ENCODE measurements at regions not wholly inside any gene's neighbourhood (a gene's known extent, or its start where the extent isn't known, plus 50 kb on each side); places are given as distances from the start of the nearest gene placed in this dataset.
"Not testable (repeated sequence)": the region's sequence is repeated elsewhere in the genome, so short reads cannot be mapped to it uniquely, and the experiment has no call there.

DNA sequence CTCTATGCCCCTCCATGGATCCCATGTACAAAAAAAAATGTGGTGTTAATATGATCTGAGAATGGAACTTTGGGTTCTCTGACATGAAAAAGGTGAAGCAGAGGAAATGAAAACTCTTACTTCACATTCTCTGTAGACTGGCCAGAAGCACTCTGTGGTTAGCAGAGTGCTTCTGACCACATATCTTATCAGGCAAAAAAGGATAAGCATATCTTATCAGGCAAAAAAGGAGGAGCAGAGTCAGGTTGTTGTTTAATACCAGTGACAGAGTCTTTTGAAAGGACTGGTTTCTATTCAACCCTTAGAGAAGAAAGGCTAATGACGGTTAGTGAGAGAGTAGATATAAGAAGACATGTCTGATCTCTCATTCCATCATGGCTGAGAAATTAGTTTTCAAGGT lies 1404.8 kb downstream of the SLITRK1 start:
- no peak for DNase-seq

DNA sequence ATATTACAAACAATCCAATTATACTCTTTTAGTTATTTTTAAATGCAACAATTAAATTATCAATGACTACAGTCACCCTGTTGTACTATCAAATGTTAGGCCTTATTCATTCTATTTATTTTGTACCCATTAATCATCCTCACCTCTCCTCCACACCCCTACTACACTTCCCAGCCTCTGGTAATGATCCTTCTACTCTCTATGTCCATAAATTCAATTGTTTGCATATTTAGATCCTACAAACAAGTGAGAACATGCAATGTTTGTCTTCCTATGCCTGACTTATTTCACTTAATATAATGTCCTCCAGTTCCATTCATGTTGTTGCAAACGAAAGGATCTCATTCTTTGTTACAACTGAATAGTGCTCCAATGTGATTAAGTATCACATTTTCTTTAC lies 1414.6 kb downstream of the SLITRK1 start:
- DNase-seq = peak; percentile 1

DNA sequence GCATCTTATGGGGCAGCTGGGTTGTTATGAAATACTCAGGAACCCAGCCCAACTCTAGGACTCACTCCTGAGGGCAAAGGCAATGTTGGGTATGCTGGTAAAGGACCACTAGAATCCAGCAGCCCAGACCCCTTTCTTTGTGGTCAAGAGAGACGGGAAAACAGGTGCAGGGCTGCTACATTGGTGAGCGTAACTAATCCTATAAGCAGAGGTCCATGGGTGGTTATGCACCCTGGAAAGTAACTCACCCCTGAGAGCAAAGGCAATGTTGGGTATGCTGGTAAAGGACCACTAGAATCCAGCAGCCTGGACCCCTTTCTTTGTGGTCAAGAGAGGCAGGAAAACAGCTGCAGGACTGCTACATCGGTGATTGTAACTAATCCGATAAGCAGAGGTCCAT lies 1422.7 kb downstream of the SLITRK1 start:
- not testable (repeated sequence) for DNase-seq

DNA sequence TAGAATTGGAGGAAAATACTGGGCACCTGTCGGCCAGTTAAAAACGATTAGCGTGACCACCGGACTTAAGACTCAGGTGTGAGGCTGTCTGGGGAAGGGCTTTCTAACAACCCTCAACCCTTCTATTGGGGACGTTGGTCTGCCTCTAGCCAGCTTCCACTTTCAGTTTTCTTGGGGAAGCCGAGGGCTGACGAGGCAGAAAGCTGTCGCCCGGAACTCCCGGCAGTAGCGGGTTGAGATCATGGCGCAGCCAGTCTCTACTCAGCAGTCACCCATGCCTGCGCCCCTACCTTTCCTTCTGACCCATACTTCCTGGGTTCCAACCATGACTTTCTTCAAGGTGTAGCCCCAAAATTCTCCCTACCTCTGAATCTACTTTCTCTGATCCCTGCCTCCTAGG lies 1424.1 kb downstream of the SLITRK1 start:
- DNase-seq = no peak

DNA sequence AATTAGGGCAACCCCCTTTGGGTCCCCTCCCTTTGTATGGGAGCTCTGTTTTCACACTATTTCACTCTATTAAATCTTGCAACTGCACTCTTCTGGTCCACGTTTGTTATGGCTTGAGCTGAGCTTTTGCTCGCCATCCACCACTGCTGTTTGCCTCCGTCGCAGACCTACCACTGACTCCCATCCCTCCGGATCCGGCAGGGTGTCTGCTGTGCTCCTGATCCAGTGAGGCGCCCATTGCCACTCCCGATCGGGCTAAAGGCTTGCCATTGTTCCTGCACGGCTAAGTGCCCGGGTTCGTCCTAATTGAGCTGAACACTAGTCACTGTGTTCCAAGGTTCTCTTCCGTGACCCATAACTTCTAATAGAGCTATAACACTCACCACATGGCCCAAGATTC lies 1424.7 kb downstream of the SLITRK1 start:
- not testable (repeated sequence) for DNase-seq

DNA sequence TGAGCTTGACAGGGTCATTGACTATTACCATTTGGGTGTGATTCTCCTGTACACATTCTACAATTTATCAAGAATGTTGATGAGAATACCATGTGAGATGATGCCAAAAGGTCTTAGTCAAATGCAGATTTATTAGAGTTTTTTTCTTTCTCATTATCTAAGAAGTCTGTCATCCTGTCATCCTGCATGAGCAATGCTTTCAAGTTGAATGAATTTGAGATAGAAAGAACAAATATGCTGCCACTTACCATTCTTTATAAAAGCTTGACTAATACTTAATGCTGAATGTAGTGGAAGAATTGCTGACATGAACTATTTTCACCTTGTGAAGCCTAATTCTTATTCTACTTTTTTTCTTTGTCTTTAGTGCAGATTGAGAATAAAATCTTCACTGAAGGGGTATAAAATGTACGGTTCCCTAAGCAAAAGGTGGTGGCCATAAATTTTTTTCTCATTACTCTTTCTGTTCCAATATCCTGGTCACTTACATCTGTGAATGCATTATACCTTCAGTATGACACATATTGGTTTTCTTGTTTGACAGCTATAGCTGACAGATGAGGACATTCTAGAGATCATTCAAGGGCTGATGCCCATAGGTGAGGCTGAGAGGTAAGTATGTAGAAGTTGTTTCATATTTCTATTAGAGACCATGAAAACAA lies 1434.7 kb downstream of the SLITRK1 start:
- no peak for DNase-seq

DNA sequence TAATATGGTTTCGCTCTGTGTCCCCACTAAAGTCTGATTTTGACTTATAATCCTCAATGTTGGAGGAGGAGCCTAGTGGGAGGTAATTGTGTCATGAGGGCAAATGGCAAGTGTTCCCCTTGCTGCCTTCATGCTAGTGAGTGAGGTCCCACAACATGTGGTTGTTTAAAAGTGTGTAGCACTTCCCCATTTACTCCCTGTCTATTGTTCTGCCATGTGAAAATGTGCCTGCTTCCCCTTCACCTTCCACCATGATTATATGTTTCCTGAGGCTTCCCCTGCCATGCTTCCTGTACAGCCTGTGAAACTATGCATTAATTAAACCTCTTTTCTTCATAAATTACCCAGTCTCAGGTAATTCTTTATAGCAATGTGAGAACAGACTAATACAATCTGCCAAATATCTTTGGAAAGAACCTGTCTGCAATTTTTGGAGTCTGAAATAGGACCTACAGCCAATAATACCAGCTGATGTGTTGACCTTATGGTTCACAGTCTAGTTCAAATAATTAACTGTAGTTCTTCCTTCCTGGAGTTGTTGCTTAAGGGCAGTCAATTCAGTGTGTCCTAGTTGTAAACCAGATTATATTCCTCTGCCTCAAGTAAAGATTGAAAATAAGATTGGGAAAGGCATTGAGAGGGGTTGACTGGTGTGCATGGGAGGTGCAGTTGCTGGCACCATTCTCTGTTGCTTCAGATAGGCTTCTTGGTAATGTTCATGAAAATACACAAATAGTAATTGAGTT lies 1442.9 kb downstream of the SLITRK1 start:
- no peak for DNase-seq

DNA sequence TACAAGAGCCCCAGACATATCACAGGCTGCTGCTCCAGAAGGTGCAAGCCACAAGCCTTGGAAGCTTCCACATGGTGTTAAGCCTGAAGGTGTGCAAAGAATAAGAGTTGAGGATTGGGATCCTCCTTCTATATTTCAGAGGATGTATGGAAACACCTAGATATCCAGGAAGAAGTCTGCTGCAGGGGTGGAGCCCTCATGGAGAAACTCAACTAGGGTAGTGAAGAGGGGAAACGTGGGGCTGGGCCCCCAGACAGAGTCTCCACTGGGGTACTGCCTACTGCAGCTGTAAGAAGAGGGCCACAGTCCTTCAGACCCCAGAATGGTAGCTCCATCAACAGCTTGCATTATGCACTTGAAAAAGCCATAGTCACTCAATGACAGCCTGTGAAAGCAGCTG lies 1444.0 kb downstream of the SLITRK1 start:
- no peak for DNase-seq

DNA sequence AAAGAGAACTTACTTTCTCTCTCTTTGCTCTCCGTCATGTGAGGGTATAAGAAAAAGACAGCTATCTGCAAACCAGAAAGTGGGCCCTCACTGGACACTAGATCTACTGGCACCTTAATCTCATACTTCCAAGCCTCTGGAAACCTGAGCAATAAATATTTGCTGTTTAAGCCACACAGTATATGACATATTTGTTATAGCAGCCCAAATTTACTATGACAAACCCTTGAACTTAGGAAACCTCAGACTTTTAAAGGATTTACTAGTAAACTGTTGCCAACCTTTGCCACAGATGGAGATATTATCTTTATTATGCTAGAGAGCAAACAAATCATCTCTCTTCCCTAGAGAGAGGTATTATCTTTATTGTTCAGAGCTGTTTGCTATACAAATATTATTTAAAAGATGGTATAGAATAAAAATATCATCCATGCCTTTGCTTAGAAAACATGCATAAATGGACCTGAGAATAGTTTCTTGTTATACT lies 1446.1 kb downstream of the SLITRK1 start:
- DNase-seq = no peak

DNA sequence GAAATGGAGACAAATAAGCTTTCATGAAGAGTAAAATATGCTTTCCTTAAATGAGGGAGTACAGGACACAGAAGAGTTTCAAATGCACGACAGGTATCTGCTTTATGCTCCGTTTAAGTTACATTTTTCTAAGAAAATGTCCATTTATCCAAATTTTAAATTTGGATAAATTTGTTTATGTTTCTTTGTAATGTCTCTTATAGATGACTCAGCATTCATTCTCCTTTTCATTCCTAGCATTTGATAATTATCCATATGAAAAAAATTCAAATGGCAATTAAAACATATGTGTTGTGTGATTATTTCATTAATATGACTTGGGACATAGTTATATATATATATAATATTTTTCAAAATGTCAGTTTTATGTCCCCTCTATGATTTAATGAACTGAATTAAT lies 1449.3 kb downstream of the SLITRK1 start:
- DNase-seq = no peak

DNA sequence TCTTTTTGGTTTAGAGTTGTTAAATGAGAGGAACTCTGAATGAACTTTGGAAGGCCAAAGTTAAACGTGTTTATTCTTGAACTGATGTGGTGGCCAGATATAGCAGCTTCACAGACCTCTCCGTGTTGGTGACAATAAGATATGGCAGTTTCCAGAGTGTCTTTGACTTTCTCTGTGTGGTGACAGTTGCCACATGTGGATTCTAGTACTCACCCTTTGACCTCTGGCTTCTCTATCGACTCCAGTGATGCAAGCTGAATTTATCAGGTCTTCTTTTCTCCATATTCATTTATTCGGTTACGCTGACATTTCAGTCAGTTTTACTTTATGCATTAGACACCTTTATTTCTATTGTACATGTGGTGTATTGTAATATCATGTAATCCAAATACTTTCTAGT lies 1469.5 kb downstream of the SLITRK1 start:
- no peak for DNase-seq

DNA sequence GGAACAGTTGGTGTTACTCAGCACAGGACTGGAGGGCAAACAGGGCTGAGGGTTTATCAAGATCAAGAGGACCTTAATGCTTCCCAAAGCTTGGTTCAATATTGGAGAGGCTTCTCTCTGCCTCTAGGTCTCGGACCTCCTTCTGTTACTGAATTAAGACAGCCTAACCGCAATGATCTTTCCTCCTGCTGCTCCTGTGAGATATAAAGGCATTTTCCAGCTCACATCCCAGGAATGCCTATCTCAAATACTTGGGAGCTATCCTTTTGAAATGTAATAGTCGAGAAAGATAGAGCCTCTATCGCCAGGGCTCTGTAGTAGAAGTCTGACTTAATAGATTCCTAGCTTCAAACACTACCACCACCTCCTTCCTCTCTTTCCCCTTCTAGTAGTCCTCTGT lies 1475.0 kb downstream of the SLITRK1 start:
- DNase-seq = no peak

DNA sequence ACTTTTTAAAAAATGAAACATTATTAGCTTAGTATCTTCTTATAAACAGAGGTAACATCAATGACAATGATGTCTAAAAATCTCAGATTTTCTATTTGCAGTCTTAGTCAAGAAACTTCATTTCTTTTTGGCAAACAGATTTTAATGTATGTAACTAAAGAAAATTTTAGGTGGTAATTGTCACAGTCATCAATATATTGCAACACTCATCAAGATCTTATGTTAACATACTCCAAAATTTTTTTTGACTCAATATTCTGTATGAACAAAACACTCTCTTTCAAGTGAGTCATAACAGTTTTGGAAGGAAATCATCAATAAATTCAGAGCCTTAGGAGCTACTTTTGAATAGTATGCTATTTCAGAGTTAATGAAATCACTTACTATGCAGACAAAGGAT lies 1507.6 kb downstream of the SLITRK1 start:
- DNase-seq = no peak

DNA sequence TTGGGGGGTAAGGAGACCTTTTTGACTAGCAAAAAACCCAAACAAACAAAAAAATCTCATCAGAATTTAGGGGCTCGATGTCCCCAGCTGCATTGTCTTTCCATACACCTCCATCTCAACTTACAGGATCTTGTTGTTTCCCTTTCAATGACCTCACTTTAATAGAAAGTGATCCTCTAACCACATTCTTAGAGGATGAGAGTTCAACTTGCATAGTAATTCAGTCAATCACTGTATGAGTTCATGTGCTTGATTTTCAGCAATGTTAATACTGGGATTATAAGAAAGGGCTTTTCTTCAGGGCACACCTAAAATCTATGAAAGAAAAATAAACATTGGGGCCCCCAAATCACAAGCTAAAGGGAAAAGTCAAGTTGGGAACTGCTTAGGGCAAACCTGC lies 1512.0 kb downstream of the SLITRK1 start:
- no peak for DNase-seq

DNA sequence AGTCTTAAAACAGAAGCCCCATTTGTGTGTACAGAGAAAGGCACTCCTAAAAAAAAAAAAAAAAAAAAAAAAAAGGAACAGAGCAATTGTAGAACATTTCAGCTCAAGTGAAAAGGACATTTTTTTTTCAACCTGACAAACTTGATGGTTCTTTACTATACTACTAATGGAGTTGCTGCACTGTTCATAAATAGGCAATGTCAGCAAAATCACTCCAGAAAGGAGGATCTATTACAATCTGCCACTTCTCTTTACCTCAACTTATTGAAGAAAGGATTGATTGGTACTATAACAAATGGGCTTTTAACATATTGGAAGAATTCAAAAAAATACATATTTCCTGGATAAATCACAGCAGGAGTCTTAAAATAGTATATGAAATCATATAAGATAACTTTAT lies 1517.7 kb downstream of the SLITRK1 start:
- DNase-seq = no peak

DNA sequence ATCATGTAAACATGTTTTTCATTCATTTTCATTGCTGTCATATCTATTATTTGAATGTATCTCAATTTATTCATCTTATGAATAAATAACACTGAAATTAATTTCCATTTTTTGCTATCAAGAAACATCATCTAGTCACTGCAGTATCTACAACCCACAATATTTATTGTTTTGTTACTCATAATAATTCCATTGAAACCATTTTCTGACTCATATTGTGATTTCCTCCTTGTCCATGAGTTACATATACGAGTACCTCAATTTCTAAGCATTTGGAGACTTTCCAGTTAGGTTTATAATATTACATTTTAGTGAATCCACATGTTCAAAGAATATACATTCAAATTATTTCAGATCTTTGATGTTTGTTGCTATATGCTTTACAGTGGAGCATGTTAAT lies 1524.0 kb downstream of the SLITRK1 start:
- DNase-seq = no peak

DNA sequence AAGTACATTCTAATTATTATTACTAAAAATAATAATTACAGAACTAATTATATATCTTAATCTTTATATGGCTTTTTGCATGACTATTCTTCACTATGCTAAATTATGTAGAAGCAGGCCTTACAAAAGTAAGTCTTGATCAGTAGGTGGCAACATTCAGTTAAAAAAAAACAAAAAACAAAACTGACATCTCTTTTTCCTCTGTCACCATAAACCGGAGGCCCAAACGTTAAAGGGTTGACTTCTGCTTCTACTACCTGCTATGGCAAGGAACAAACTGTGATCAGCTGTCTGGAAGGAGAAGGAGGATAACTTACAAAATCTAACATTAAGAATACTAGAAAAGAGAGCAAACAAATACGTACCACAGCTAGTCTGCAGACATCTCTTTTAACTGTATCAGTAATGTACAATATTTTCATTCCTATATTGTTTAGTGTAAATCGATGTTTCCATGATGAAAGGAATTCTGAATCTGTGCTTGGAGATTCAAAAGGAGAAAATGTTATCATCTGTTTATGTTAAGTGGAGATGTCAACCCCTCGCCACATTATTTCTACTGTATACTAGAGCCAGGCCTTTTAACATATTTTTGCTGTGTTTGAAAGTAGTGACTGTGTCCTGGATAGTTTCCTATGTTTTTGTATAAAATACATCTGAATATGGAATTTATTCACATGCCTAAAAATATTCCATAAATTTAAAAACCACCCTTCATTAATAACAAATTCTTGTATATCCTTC lies 1525.4 kb downstream of the SLITRK1 start:
- no peak for DNase-seq

DNA sequence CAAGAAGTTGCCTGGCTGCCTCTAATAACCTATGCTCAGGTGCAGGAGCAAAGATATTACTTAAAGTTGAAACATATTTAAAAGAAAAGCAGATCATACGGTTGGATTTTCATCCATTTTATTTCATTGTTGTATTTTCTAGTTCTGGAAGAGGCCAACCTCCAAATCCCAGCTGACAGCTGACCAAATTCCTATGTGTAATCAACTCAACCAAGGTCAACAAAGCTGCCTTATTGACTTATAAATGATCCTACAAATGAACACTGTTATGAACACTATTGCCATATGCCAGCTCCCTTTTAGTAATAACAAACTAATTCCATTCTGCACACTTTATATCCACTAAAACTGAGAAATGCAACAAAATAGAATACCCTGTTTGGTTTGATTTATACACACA lies 1537.4 kb downstream of the SLITRK1 start:
- no peak for DNase-seq

DNA sequence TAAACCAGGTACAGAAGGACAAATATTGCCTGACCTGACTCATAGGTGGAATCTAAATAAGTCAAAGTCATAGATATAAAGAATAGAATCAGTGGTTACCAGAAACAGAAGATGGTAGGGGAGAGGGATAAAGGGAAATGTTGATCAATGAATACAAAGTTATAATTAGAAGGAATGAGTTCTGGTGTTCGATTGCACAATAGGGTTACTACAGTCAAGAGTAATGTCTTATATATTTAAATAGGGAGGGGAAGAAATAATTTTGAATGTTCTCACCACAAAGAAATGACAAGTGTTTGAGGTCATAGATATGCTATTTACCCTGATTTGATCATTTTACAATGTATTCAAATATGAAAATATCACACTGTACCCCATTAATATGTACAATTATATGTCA lies 1541.2 kb downstream of the SLITRK1 start:
- no peak for DNase-seq

DNA sequence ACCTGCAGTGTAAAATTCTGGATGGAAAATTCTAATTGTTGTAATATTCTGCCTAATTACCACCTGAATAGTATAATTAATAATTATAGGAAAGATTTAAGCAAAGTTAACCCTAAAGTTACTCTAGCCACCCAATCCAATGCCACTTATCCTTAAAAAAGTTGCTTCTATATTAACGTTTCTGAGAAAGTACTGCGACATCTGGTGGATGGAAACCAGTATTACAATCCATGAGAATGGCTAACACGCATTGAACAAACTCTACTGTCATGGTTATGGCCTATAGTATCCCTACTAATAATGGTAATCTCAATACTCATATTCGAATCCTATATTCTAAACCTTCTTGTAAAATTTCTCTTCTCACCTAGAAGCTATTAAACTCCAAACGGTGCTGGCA lies 1551.8 kb downstream of the SLITRK1 start:
- DNase-seq = no peak

DNA sequence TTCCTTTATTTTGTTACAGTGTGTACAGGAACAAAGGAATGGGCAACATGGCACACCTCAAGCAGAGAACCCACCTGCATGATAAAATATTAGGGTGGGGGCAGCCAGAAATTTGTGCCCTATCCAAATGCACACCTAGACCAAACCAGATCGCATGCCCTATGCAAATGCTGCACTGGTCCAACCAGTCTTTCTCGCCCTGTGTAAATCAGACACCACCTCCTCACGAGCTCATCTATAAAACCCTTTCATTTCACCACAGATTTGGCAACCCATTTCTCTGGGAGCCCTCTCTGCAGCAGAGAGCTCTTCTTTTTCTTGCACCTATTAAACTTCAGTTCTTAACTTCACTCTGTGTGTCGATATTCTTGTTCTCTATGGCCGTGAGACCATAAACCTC lies 1559.2 kb downstream of the SLITRK1 start:
- no peak for DNase-seq

DNA sequence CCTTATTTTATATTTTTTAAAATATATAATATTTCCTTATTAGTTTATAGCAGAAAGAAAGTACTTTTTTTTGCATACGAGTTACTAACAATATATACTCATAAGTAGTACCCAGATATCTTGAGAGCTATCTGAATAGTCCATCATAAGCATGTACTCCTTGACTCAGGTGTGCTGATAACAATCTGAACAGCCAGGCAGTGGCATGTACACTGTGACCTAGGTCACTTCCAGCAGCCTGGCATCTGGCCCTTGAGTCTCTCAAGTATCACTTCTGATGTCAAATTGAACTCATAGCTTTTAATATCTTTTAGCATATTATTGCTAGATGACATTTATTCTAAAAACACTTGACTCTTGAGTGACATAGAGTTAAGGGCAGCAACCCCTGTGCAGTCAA lies 1576.7 kb downstream of the SLITRK1 start:
- DNase-seq = no peak

DNA sequence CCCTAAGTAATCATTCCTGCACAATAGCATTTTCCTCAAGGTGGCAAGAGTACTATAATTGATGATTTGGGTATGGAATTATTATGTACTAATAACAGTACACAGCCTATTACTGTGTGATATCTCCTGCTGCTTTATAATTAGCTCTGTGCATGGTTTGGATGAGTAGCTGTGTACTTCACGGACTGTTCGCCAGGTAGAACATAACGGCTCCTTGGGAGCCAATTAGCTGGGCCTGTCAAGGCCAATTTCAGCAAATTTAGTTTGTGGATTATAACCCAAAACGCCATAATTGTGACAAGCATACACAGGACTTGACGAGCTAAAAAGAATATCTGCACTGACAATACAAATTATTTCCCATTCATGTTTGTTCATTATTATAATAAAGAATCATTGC lies 1584.2 kb downstream of the SLITRK1 start:
- no peak for DNase-seq

DNA sequence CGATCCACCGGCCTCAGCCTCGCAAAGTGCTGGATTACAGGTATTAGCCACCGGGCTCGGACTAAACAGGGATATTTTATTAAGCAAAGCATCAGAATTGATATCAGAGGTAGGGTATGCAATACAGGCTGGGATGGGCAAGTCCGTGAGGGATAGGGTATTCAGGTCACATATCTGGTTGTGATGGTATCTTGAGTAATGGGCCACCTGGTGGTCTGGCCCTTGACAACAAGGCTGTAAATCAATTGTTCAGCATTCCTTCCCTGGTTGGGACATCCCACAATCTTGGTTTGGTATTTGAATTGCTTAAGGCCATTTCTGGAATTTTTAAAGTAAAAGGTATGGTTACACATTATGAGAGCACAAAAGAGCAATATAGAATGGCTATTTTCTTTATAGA lies 1588.0 kb downstream of the SLITRK1 start:
- DNase-seq = no peak
